GF-D8 (cell line): ENCODE measurements at regions not wholly inside any gene's neighbourhood (a gene's known extent, or its start where the extent isn't known, plus 50 kb on each side); places are given as distances from the start of the nearest gene placed in this dataset.
"Not testable (repeated sequence)": the region's sequence is repeated elsewhere in the genome, so short reads cannot be mapped to it uniquely, and the experiment has no call there.

Experiments used
- DNase-seq: peaks from one replicate; lab custom pipeline; 2025; lab: John Stamatoyannopoulos, UW

GRCh38 chr4:156313497-156313896 is 359.8 kb upstream of the CTSO start:
- no peak for DNase-seq

GRCh38 chr4:156312261-156312847 is 358.7 kb upstream of the CTSO start:
- DNase-seq = no peak

- DNase-seq = no peak
Measured at GRCh38 chr4:156309031-156309430, 355.4 kb upstream of the CTSO start.

GRCh38 chr4:156303708-156304107 is 350.0 kb upstream of the CTSO start:
- DNase-seq = no peak

GRCh38 chr4:156298230-156298629 is 344.6 kb upstream of the CTSO start:
- DNase-seq = no peak

GRCh38 chr4:156295676-156296195 is 342.1 kb upstream of the CTSO start:
- no peak for DNase-seq

GRCh38 chr4:156294577-156294976 is 340.9 kb upstream of the CTSO start:
- peak; percentile 5 for DNase-seq

- DNase-seq = no peak
Measured at GRCh38 chr4:156293657-156294297, 340.1 kb upstream of the CTSO start.

GRCh38 chr4:156291317-156291716 is 337.7 kb upstream of the CTSO start:
- DNase-seq = no peak

GRCh38 chr4:156290811-156291210 is 337.1 kb upstream of the CTSO start:
- DNase-seq = no peak

GRCh38 chr4:156290026-156290425 is 336.4 kb upstream of the CTSO start:
- DNase-seq = not testable (repeated sequence)

- no peak for DNase-seq
Measured at GRCh38 chr4:156280686-156281085, 327.0 kb upstream of the CTSO start.

GRCh38 chr4:156265407-156265806 is 311.7 kb upstream of the CTSO start:
- no peak for DNase-seq

GRCh38 chr4:156261230-156261629 is 307.6 kb upstream of the CTSO start:
- no peak for DNase-seq

GRCh38 chr4:156255230-156256007 is 301.8 kb upstream of the CTSO start:
- DNase-seq = no peak

- DNase-seq = no peak
Measured at GRCh38 chr4:156252358-156252921, 298.8 kb upstream of the CTSO start.

GRCh38 chr4:156251373-156252065 is 297.9 kb upstream of the CTSO start:
- DNase-seq = no peak

- no peak for DNase-seq
Measured at GRCh38 chr4:156248917-156249316, 295.3 kb upstream of the CTSO start.

- no peak for DNase-seq
Measured at GRCh38 chr4:156247470-156247869, 293.8 kb upstream of the CTSO start.

- no peak for DNase-seq
Measured at GRCh38 chr4:156243015-156243414, 289.3 kb upstream of the CTSO start.

GRCh38 chr4:156242390-156242789 is 288.7 kb upstream of the CTSO start:
- no peak for DNase-seq

- no peak for DNase-seq
Measured at GRCh38 chr4:156241896-156242295, 288.2 kb upstream of the CTSO start.
